ENCODE measurements at regions not wholly inside any gene's neighbourhood (a gene's known extent, or its start where the extent isn't known, plus 50 kb on each side); places are given as distances from the start of the nearest gene placed in this dataset.

GRCh38 chr9:79962836-79963235, 391.1 kb downstream of the TLE4 start:
- TF ChIP-seq, protein P1, sequence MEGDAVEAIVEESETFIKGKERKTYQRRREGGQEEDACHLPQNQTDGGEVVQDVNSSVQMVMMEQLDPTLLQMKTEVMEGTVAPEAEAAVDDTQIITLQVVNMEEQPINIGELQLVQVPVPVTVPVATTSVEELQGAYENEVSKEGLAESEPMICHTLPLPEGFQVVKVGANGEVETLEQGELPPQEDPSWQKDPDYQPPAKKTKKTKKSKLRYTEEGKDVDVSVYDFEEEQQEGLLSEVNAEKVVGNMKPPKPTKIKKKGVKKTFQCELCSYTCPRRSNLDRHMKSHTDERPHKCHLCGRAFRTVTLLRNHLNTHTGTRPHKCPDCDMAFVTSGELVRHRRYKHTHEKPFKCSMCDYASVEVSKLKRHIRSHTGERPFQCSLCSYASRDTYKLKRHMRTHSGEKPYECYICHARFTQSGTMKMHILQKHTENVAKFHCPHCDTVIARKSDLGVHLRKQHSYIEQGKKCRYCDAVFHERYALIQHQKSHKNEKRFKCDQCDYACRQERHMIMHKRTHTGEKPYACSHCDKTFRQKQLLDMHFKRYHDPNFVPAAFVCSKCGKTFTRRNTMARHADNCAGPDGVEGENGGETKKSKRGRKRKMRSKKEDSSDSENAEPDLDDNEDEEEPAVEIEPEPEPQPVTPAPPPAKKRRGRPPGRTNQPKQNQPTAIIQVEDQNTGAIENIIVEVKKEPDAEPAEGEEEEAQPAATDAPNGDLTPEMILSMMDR (IDR thresholded peaks at IDR 0.05), result no peak
- no peak for TF ChIP-seq POLR2AphosphoS5 (IDR thresholded peaks at IDR 0.05)
- TF ChIP-seq POLR2A (IDR thresholded peaks at IDR 0.05), result no peak
- TF ChIP-seq EP300 (IDR thresholded peaks at IDR 0.05; ENCODE audit: low read depth), result no peak

All from transverse colon (tissue), 4 donors.